Spleen (tissue), 7 donors: ENCODE measurements at regions not wholly inside any gene's neighbourhood (a gene's known extent, or its start where the extent isn't known, plus 50 kb on each side); places are given as distances from the start of the nearest gene placed in this dataset.

Experiments
- POLR2A ChIP-seq, 3 donors: fragments of 450-650 bp; IDR thresholded peaks; one replicate each; pipeline ENCODE4 v1.5.1; 2017; ENCODE audit warnings: antibody characterized with exemption in 3 of 3, mild to moderate bottlenecking in 1 of 3
- POLR2AphosphoS5 ChIP-seq, 3 donors: sonication (generic); formaldehyde crosslinking; IDR thresholded peaks; one replicate each; pipeline ENCODE4 v1.5.1; 2017; ENCODE audit warnings: antibody characterized with exemption in 3 of 3
- TF ChIP-seq, protein P1 (sequence below), 11 experiments: fragments of 200-600 bp in 7 of 11; fragments of 450-650 bp in 4 of 11; sonication (generic) in 4 of 11; IDR thresholded peaks in 8 of 11; conservative IDR thresholded peaks in 3 of 11; 1 replicate in 7 of 11; 2 replicates in 4 of 11; pipeline versions ENCODE4 v1.4.0 to v1.8.0; 2016 to 2021; ENCODE audit warnings: antibody characterized with exemption in 11 of 11, inconsistent platforms in 4 of 11, mild to moderate bottlenecking in 1 of 11
- donor health status: DM: no; HTN: no; CAD: no; lungs with moderate emphysema.
- donor health status: DM: no; HTN: no; CAD: no.
- donor health status: DM: no; HTN: no; CAD: no.

DNA sequence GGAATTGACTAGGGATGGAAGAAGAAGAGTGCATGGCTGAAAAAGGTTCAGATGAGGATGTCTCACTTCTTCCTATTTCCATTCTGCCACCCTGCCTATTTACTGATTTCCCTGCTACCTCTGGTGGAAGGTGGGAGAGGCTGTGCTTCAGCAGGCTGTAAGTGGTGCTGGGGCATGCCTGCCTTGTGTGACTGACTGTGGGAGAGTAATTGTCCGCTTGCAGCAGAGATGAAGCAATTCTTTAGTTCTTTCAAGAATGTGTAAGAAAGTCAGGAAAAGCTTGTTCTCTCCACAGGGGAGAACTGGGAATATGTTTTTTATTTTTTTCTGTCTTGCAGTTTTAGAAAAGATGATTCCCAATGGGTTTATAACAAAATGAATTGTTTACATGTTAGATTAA lies 72.5 kb upstream of the NYAP2 start:
- TF ChIP-seq, protein P1, sequence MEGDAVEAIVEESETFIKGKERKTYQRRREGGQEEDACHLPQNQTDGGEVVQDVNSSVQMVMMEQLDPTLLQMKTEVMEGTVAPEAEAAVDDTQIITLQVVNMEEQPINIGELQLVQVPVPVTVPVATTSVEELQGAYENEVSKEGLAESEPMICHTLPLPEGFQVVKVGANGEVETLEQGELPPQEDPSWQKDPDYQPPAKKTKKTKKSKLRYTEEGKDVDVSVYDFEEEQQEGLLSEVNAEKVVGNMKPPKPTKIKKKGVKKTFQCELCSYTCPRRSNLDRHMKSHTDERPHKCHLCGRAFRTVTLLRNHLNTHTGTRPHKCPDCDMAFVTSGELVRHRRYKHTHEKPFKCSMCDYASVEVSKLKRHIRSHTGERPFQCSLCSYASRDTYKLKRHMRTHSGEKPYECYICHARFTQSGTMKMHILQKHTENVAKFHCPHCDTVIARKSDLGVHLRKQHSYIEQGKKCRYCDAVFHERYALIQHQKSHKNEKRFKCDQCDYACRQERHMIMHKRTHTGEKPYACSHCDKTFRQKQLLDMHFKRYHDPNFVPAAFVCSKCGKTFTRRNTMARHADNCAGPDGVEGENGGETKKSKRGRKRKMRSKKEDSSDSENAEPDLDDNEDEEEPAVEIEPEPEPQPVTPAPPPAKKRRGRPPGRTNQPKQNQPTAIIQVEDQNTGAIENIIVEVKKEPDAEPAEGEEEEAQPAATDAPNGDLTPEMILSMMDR (IDR thresholded peaks at IDR 0.05 in 8 of 11, conservative IDR thresholded peaks at IDR 0.05 in 3 of 11), result no peak
- TF ChIP-seq POLR2AphosphoS5 (IDR thresholded peaks at IDR 0.05) (no peak), POLR2A (IDR thresholded peaks at IDR 0.05) (no peak)
